H1 (cell line): ENCODE measurements at regions not wholly inside any gene's neighbourhood (a gene's known extent, or its start where the extent isn't known, plus 50 kb on each side); places are given as distances from the start of the nearest gene placed in this dataset.

Experiments
- CHD1 ChIP-seq: IDR thresholded peaks from 2 replicates; pipeline ENCODE4 v1.6.1; 2012; ENCODE audit warnings: low read depth, low read length, improper control_type of control experiment
- CTCF ChIP-seq, 3 experiments: IDR thresholded peaks; 1 replicate in 2 of 3; 2 replicates in 1 of 3; pipeline versions ENCODE4 v1.5.1 to v1.6.1; 2011; ENCODE audit warnings: low read length in 3 of 3, mild to moderate bottlenecking in 3 of 3, inconsistent platforms in 2 of 3, low read depth in 1 of 3, moderate library complexity in 1 of 3; ENCODE audit not compliant: insufficient read depth in 1 of 3; ENCODE audit errors: control extremely low read depth in 1 of 3
- EZH2 ChIP-seq: fragments of 200-600 bp; sonication (generic); IDR thresholded peaks from 2 replicates; pipeline ENCODE4 v1.7.1; 2012; ENCODE audit warnings: low read depth, mild to moderate bottlenecking, moderate library complexity, low read length, inconsistent platforms; ENCODE audit not compliant: severe bottlenecking
- HDAC6 ChIP-seq: IDR thresholded peaks from one replicate; pipeline ENCODE4 v1.7.1; 2012; ENCODE audit warnings: low read depth, mild to moderate bottlenecking, inconsistent platforms, low read length, moderate library complexity
- MAFK ChIP-seq: IDR thresholded peaks from 2 replicates; pipeline ENCODE4 v1.6.1; 2012; ENCODE audit warnings: low read depth, mild to moderate bottlenecking, improper control_type of control experiment, low read length
- POLR2A ChIP-seq, 2 experiments: IDR thresholded peaks; 1 replicate in 1 of 2; 2 replicates in 1 of 2; pipeline ENCODE4 v1.6.1; 2011; ENCODE audit warnings: low read depth in 2 of 2, low read length in 2 of 2, mild to moderate bottlenecking in 2 of 2; ENCODE audit errors: control extremely low read depth in 1 of 2
- POLR2AphosphoS5 ChIP-seq: IDR thresholded peaks from 2 replicates; pipeline ENCODE4 v1.6.1; 2011; ENCODE audit warnings: low read depth, low read length

GRCh38 chr3:39644176-39644575, 165.2 kb upstream of the MYRIP start:
- no peak for TF ChIP-seq CTCF (IDR thresholded peaks at IDR 0.05; ENCODE audit: control extremely low read depth in 1 of 3, insufficient read depth in 1 of 3, low read depth in 1 of 3, low read length in 3 of 3)
- no peak for TF ChIP-seq EZH2
- no peak for TF ChIP-seq CHD1
- TF ChIP-seq POLR2AphosphoS5, result no peak
- no peak for TF ChIP-seq MAFK
- no peak for TF ChIP-seq POLR2A (IDR thresholded peaks at IDR 0.05; ENCODE audit: control extremely low read depth in 1 of 2, low read depth in 2 of 2, low read length in 2 of 2)
- TF ChIP-seq HDAC6, result no peak
